Neural progenitor cell (in vitro differentiated cells): ENCODE measurements at regions not wholly inside any gene's neighbourhood (a gene's known extent, or its start where the extent isn't known, plus 50 kb on each side); places are given as distances from the start of the nearest gene placed in this dataset.

Source experiments
- CTCF ChIP-seq: fragments of 200-600 bp; sonication (generic); IDR thresholded peaks from 2 replicates; pipeline ENCODE4 v1.5.1; 2017; ENCODE audit warnings: antibody characterized with exemption, mild to moderate bottlenecking
- EZH2 ChIP-seq: fragments of 200-600 bp; sonication (generic); IDR thresholded peaks from 2 replicates; pipeline ENCODE4 v1.6.1; 2017; ENCODE audit warnings: antibody characterized with exemption, mild to moderate bottlenecking, moderate library complexity

DNA sequence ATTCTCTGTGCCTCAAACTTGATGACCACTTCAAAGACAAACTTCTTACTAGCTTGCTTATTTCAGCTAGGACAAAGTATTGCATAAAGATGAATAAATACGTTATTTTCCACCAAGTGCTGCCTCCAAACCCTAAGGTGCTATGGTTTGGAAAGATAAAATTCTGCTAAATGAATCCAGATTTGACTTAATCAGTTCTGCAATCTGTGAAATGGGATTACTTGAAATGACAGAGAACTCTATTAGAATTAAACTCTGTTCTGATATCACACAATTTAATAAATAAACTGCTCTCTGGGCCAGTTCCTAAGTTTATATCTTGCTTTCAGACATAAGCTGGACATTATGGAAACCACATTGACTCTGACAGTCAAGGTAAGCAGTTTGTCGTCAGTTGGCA, 338.8 kb upstream of the SEMA6D start:
- TF ChIP-seq EZH2 (no peak), CTCF (no peak)
